PC-3 (cell line): ENCODE measurements at regions not wholly inside any gene's neighbourhood (a gene's known extent, or its start where the extent isn't known, plus 50 kb on each side); places are given as distances from the start of the nearest gene placed in this dataset.

ENCODE experiments used
- CTCF ChIP-seq: fragments of 300-600 bp; sonication (generic); conservative IDR thresholded peaks from 2 replicates; pipeline ENCODE4 v1.5.1; 2017; ENCODE audit warnings: antibody characterized with exemption, low read depth, mild to moderate bottlenecking, low read length
- EZH2 ChIP-seq: fragments of 300-600 bp; sonication (generic); IDR thresholded peaks from one replicate; pipeline ENCODE4 v1.6.1; 2017; ENCODE audit warnings: antibody characterized with exemption, mild to moderate bottlenecking, low read length; ENCODE audit not compliant: unreplicated experiment

DNA sequence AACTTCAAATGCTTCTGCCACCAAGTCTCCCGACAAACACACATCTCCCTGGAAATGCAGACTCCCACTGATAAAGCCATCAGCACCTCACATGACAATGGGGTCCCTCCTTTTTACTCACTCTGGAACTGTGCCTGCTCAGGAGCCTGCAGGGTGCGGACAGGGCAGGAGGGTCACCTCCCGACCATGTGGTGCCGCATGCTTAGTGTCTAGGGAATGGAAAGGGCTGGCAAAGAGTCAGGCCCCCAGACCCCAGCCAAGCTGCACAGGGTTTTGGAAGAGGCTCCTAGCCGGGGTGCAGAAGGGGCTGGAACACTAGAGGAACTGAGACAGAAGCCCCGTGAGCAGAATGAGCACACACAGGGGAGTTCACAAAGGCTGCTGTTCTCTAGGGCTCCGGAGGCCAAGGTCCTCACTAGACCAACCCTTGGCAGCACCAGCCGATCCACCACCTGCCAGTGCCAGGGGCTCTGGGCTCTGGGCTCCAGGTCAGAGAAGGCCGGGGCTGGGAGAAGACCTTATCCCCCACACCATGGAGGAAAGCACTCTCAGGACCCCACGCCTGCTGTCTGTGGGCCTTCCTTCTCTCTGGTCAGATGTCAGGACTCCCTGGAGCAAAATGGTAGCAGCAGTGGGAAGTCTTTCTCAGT, 125.1 kb upstream of the FGF3 start:
- TF ChIP-seq CTCF (no peak), EZH2 (no peak)
